ENCODE measurements at regions not wholly inside any gene's neighbourhood (a gene's known extent, or its start where the extent isn't known, plus 50 kb on each side); places are given as distances from the start of the nearest gene placed in this dataset.

DNA sequence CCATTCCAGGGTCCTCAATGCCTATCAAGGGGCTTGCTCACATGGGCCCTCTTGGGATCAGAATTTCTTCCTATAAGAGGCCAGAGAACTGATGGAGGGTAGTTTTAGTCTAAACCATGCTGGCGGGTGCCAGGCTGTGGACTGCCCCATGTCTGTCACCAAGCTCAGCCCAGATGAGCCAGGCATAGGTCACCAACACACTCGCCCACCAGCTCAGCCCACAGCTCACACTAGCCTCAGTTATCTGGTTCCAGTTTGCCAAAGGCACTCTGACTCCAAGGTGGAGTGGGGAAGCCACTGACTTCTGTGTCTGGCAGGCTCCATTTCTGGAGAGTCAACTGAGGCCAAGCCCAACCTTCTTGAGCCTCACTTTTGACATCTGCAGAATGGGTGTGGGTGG lies 50.7 kb upstream of the INSYN1 start:
- DNase-seq, result no peak

DNA sequence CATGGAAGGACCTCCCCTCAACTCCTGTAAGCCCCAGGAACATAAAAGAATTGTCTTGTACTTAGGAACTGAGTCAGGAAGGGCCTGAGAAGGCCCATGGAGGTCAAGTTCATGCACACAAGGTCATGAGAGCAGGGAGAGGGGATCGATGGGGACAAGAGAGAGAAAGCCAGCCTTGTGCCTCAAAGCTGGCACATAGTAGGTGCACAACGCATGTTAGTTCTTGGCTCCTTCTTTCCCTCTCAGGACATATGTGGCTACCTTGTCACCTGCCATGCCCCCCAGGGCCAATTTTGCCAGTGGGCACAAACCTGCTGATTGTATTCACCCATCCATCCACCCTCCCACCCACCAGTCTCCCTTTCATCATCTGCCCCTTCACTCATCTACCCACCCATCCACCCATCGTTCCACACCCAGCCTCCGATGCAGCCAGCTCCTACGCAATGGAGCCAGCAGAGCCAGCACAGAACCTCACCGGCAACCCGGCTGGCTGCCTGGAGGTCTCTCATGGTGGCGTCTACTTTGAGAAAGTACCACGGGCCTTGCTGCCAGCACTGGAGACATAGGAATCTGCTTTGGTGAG lies 52.4 kb upstream of the INSYN1 start:
- DNase-seq, result no peak

DNA sequence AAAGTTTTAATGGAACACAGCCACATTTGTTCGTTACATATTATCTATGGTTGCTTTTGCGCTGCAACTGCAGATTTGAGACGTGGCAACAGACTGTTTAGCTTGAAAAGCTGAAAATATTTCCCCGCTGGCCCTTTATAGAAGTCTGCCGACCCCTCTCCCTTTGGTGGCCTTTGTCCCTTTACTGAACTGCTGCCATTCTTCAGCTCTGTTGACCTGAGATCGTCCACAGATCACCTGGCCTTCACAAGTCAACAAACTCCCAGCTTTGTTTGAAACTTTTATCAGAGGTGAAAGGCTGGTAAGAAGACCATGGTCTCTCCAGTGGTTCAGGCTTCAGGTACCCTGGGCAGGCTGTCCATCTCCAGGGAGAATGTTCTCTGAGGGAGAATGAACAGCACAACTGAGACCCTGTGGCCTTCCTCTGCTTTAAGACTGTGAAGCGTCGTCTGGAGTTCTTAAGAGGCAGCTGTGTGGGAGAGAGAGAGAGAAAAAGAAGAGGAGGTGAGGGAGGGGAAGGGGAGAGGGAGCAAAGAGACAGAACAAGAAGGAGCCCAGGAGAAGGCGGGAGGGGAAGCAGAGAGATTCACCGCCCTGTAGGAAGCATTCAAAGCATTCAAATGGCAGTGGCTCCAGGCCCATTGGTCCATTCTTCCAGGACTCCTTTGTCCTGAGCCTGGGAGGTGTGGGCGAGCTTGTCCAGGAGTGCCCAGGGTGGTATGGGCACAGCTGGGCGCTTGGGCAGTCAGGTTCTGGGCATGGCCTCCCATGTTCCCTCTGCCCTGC lies 53.7 kb upstream of the INSYN1 start:
- no peak for DNase-seq

DNA sequence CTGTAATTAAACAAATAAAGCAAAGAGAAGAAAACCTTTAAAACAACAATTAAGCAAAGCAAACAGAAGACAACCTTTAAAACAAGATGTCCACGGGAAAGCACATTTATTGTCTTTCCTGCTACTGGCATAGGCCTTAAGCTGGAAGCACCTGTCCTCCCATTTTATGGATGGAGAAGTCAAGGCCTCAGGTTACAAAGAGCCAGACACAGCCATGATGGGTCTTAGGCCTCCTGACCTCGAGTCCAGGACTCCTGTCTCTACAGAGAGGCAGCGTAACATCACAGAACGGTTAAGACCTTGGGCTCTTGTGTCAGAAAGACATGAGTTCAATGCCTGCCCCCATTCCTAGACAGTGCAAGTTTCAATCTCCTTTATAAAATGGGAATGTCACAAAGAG lies 54.7 kb upstream of the INSYN1 start:
- no peak for DNase-seq

DNA sequence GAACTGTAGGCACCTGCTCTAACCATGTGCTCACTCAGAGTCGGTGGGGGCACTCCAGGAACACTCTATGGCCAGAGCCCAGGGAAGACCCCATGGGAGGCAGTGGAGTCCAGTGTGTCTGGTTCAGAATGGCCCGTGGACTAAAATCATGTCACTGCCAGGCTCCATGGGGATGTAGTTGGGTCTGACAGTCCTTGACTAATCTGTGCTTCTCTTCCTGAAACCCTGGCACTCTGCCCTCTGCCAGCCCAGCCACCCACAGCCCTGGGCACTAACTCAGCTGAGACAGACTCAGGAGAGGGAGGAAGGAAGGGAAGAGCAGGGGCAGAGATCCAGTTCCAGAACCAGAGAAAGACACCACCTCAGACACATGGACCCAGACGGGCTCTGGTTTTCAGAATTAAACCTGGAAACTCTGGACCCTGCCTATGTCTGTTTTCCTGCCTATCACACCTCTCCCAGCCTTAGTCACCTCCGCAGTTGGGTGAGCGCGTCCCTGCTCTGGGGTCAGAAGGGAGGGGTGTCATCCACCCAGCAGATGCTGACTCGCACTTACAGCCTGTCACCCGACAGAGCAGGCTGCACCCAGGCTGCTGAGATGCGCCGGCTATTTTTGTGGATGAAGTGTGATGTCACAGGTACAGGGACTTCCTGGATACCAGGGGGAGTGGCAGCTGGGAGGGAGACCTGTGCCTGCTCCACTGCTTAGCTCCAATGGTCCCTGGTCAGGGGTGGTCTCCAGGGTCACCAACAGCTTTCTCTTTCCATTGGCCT lies 56.8 kb upstream of the INSYN1 start:
- DNase-seq, result no peak

DNA sequence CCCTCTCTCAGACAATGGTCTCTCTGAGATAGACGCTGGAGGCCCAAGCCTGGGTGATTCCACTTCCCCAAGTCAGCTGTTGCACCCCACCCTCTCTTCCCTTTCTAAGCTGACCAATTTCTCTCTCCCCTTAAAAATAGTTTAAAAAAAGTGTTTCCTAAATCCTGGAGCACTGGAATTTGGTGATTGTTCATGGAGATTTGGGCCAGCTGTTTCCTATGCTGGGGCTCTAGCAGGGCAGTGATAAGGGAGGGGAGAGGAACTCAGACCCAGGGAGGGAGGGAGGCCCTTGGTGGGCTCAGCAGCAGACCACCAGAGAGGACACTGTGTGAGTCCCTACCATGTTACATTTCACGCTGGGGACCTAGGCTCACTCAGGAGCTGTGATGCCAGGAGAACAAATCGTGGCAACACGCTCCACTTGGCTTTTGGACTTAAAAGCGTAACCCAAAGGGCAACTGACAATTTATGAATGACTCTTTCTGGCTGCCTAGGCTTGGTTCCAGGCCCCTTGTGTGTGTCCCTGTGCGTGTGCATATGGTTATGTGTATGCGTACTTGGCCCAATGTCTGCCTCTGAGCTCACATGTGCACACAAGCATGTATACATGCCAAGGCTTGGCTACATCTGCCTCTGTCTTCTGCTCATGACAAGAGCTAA lies 59.8 kb upstream of the INSYN1 start:
- no peak for DNase-seq

DNA sequence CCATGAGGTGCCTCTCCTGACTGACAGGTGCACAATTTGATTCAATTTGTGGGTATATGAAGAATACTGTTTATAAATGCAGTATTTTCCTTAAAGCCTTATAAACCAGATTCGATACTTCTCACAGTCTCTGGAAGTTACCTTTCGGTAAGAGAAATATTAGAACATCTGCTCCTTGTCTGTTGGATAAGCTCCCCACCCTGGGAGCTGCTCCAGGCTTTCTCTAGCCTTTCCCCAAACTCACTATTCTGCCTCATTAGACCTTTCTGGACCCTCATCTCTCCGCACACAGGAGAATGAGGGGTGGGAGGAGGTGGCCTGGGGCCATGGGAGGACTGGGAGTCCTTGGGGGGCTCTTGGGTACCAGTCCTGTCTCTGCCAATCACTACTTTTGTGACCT lies 59.8 kb upstream of the TBC1D21 start:
- no peak for DNase-seq

DNA sequence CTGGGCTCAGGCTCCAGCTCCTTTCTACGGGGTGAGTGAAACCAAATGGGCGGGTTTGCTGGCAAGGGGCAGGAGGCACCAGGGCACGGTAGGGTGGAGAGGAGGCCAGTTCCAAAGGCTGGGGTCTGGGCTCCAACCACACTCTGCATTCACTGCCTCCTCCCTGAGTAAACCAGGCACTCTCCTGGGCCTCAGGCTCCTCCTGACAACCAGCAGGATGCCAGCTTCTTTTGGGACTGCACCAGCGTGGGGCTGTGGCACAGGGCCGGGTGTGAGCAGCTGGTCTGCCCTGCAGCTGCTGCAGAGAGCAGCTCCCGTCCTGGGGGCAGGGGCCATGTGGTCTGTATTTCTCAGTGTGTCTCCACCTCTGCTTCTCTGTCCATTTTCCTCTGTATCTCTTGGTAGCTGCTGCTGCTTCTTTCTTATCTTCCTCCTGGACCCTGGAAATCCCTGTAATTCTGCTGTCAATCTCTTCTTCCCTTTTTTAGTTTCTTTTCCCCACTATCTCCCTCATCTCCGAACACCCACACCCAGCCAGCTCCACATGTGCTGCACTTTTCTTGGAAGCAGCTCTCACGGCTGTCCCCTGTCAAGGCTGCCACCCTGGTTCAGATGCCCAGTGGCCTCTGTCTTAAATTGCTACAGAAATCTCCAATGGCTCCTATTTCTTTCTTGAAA lies 54.9 kb upstream of the TBC1D21 start:
- no peak for DNase-seq

DNA sequence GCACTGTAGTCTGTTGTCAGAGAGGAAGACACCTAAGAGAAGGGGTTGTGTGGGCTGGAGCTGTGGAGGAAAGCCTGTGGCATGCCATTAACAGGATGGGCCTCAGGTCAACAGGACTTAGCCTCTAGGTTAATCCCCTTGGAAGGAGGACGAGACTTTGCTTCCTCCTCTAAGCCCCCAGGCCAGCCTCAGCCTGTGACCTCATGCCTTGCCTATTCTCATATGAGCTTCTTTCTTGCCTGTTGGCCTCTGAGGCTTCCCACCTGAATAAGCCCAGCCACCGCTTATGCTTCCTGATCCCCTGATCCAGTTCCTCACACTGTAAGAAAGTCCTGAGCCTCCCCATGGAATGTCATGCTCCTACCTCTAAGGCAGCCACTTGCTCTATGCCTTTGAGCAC lies 52.2 kb upstream of the TBC1D21 start:
- no peak for DNase-seq

DNA sequence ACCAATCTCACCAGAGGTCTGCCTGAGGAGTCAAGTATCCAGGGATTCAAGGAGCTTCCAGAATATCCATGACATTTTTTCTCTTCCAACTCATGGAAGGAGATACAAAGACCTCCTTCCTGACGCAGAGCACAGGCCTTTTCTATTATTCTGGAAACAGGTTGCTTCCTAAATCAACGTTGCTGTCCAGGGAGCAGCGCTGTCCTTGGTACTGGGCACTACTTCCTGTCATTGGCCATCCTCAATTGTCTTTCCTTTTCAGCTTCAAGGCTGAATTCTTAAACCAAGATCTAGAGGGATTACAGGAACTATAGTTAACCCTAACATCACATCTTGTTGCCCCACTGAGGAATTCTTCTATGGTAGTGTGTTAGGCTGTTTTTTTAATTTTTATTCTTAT lies 50.4 kb upstream of the TBC1D21 start:
- peak; percentile 49 for DNase-seq

All from eye (tissue), 1 donor.